OCI-LY1 (cell line): ENCODE measurements at regions not wholly inside any gene's neighbourhood (a gene's known extent, or its start where the extent isn't known, plus 50 kb on each side); places are given as distances from the start of the nearest gene placed in this dataset.

ENCODE experiments used
- H2AFZ ChIP-seq: fragments of 200-600 bp; sonication (generic), shearing (Covaris generic); 2 replicates; pipeline ENCODE4 v1.6.0; 2014; ENCODE audit warnings: antibody characterized with exemption, mild to moderate bottlenecking, low read length
- H3F3A ChIP-seq: fragments of 200-600 bp; sonication (generic), shearing (Covaris generic); 2 replicates; pipeline ENCODE4 v1.6.0; 2014; ENCODE audit warnings: mild to moderate bottlenecking, antibody characterized with exemption, low read length, moderate library complexity; ENCODE audit not compliant: insufficient read depth
- H3K27ac ChIP-seq: fragments of 200-600 bp; sonication (generic); 2 replicates; pipeline ENCODE4 v1.5.1; 2014; ENCODE audit warnings: low read length, mixed run types, mild to moderate bottlenecking, low read depth; ENCODE audit not compliant: poor library complexity, severe bottlenecking
- H3K27me3 ChIP-seq: fragments of 200-600 bp; sonication (generic); 2 replicates; pipeline ENCODE4 v1.6.0; 2014; ENCODE audit warnings: antibody characterized with exemption, mild to moderate bottlenecking, low read length, moderate library complexity; ENCODE audit not compliant: insufficient read depth
- H3K36me3 ChIP-seq: fragments of 200-600 bp; sonication (generic); 2 replicates; pipeline ENCODE4 v1.6.1; 2014; ENCODE audit warnings: mild to moderate bottlenecking, antibody characterized with exemption, low read length, moderate library complexity, mixed read lengths; ENCODE audit not compliant: insufficient read depth
- H3K4me1 ChIP-seq: fragments of 200-600 bp; sonication (generic); 2 replicates; pipeline ENCODE4 v1.5.1; 2014; ENCODE audit warnings: mild to moderate bottlenecking, low read length, moderate library complexity; ENCODE audit not compliant: insufficient read depth, severe bottlenecking
- H3K4me2 ChIP-seq: fragments of 200-600 bp; sonication (generic), shearing (Covaris generic); 2 replicates; pipeline ENCODE4 v1.6.1; 2014; ENCODE audit warnings: low read length
- H3K4me3 ChIP-seq: fragments of 200-600 bp; sonication (generic); 2 replicates; pipeline ENCODE4 v1.5.1; 2014; ENCODE audit warnings: low read length, low read depth, mild to moderate bottlenecking, mixed read lengths; ENCODE audit not compliant: poor library complexity, severe bottlenecking
- H3K79me2 ChIP-seq: fragments of 200-600 bp; shearing (Covaris generic); 2 replicates; pipeline ENCODE4 v1.6.1; 2016; ENCODE audit warnings: mixed run types, low read length, mixed read lengths; ENCODE audit not compliant: insufficient read depth
- H3K9ac ChIP-seq: fragments of 200-600 bp; sonication (generic), shearing (Covaris generic); 2 replicates; pipeline ENCODE4 v1.6.1; 2014; ENCODE audit warnings: mild to moderate bottlenecking, low read length, mixed read lengths
- H3K9me2 ChIP-seq: fragments of 200-600 bp; sonication (generic), shearing (Covaris generic); 2 replicates; pipeline ENCODE4 v1.6.1; 2014; ENCODE audit warnings: low read depth, mild to moderate bottlenecking, low read length, mixed read lengths
- H3K9me3 ChIP-seq: fragments of 200-600 bp; shearing (Covaris generic); 2 replicates; pipeline ENCODE4 v1.6.1; 2014; ENCODE audit warnings: low read length, mixed read lengths
- H4K20me1 ChIP-seq: fragments of 200-600 bp; sonication (generic), shearing (Covaris generic); 2 replicates; pipeline ENCODE4 v1.6.0; 2016; ENCODE audit warnings: mild to moderate bottlenecking, low read length; ENCODE audit not compliant: insufficient read depth
- EZH2 ChIP-seq: fragments of 200-600 bp; sonication (generic), shearing (Covaris generic); IDR thresholded peaks from 2 replicates; pipeline ENCODE4 v1.8.0; 2017; ENCODE audit warnings: borderline replicate concordance, mixed run types, mild to moderate bottlenecking, antibody characterized with exemption, low read length, moderate library complexity, mixed read lengths
- TF ChIP-seq, protein P1 (sequence below): fragments of 200-600 bp; sonication (generic), shearing (Covaris generic); IDR thresholded peaks from 2 replicates; pipeline ENCODE4 v1.5.1; 2017; ENCODE audit warnings: mild to moderate bottlenecking, antibody characterized with exemption, low read length, moderate library complexity, mixed read lengths

DNA sequence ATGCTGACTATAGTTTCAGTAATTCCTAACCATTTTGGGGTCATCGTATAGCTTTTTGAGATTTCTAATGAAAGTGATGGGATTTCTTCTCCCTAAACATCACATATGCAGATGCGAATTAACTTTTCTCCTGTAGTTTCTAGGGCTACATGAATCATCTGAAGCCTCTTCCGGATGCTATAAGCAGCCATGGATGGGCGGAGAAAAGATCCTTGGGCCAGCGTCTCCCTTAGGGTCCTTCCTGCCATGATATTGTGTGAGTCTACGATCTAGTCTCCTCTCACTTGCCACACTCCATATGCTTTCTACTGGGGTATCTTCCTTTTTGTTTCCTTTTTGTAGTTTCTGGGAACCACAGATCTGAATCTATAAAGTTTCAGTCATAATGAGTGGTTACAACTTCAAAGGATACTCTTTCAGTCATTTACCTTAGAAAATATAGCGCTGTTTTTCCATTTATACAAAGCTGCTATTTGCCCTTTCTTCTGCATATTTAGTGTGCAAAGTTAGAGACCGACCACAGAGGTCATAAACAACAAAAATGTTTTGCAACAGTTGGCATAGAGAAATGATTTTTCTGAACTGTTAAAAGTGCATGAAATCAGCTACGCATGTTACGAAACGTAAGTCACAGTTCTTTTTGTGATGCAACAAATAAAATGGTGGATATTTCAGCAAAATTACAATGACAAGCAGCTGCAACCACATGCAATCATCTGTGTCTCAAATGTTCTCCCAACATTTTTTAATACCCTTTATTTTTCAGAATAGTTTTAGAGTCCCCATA, 396.2 kb upstream of the SLC35B3 start:
- no peak overlapping the region for H2AFZ ChIP-seq
- H3K9me3 ChIP-seq: no peaks in the 10 kb centered on the region
- no peaks in the 10 kb centered on the region for H3F3A ChIP-seq
- no peaks in the 10 kb centered on the region for H3K9me2 ChIP-seq
- no peak overlapping the region for H3K27ac ChIP-seq
- H3K4me3 ChIP-seq: no peak overlapping the region
- no peaks in the 10 kb centered on the region for H3K4me1 ChIP-seq
- H3K27me3 ChIP-seq: no peaks in the 10 kb centered on the region
- TF ChIP-seq EZH2: no peak
- TF ChIP-seq, protein P1, sequence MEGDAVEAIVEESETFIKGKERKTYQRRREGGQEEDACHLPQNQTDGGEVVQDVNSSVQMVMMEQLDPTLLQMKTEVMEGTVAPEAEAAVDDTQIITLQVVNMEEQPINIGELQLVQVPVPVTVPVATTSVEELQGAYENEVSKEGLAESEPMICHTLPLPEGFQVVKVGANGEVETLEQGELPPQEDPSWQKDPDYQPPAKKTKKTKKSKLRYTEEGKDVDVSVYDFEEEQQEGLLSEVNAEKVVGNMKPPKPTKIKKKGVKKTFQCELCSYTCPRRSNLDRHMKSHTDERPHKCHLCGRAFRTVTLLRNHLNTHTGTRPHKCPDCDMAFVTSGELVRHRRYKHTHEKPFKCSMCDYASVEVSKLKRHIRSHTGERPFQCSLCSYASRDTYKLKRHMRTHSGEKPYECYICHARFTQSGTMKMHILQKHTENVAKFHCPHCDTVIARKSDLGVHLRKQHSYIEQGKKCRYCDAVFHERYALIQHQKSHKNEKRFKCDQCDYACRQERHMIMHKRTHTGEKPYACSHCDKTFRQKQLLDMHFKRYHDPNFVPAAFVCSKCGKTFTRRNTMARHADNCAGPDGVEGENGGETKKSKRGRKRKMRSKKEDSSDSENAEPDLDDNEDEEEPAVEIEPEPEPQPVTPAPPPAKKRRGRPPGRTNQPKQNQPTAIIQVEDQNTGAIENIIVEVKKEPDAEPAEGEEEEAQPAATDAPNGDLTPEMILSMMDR: no peak
- no peak overlapping the region for H3K9ac ChIP-seq
- H3K36me3 ChIP-seq: no peaks in the 10 kb centered on the region
- H4K20me1 ChIP-seq: no peaks in the 10 kb centered on the region
- H3K79me2 ChIP-seq: no peaks in the 10 kb centered on the region
- no peak overlapping the region for H3K4me2 ChIP-seq

DNA sequence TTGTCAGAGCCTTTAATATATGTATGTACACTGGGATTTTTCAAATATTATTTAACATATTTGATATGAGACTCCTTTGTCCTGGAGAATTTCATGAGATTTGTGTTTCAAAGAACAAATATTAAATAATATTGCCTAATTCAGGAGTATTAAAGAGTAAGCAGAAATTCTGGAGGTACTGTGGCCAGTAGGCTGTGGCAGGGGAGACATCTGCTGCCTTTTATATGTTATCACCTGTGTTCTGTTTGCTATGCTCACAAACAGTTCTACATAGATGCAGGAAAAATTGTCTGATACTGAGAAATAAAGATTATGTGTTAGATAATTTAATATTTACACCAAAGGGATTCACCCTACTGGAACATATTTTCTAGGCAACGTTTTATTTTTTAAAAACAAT, 395.4 kb upstream of the SLC35B3 start:
- Histone ChIP-seq H4K20me1 (no peaks in the 10 kb centered on the region), H3K9me3 (no peaks in the 10 kb centered on the region)
- TF ChIP-seq, protein P1: no peak
- TF ChIP-seq EZH2: no peak

DNA sequence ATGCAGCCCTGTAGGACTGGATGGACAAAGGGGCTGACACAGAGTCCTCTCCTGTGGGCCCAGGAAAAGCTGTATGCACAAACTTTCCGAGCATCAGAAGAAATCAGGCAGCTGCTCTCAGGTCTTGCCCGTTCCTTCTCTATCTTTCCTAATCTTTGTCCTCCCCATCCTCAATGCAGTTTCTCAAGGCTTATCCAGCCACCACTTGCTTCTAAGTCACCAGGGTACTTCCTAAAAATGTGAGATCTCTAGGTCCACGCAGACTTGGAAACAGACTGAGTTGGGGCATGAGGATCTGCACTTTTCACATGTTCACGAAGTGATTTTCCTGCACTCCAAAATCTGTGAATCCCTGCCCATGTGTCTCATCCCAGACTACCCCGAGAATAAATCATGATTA, 394.5 kb upstream of the SLC35B3 start:
- Histone ChIP-seq H3F3A (no peaks in the 10 kb centered on the region), H3K4me1 (no peaks in the 10 kb centered on the region), H3K9me3 (no peaks in the 10 kb centered on the region), H3K79me2 (no peaks in the 10 kb centered on the region), H2AFZ (no peak overlapping the region), H3K27ac (no peak overlapping the region), H3K4me2 (no peak overlapping the region), H3K9ac (no peak overlapping the region), H3K36me3 (no peaks in the 10 kb centered on the region), H3K4me3 (no peak overlapping the region), H4K20me1 (no peaks in the 10 kb centered on the region), H3K27me3 (no peaks in the 10 kb centered on the region), H3K9me2 (no peaks in the 10 kb centered on the region)
- TF ChIP-seq, protein P1: no peak
- no peak for TF ChIP-seq EZH2

More for the DNA sequence above, 395.4 kb upstream of the SLC35B3 start:
- H3K9me2 ChIP-seq: no peaks in the 10 kb centered on the region
- no peaks in the 10 kb centered on the region for H3K27me3 ChIP-seq
- H3K4me1 ChIP-seq: no peaks in the 10 kb centered on the region
- no peak overlapping the region for H2AFZ ChIP-seq
- H3K9ac ChIP-seq: no peak overlapping the region
- H3F3A ChIP-seq: no peaks in the 10 kb centered on the region
- H3K4me3 ChIP-seq: no peak overlapping the region
- H3K27ac ChIP-seq: no peak overlapping the region
- H3K36me3 ChIP-seq: no peaks in the 10 kb centered on the region
- no peak overlapping the region for H3K4me2 ChIP-seq
- H3K79me2 ChIP-seq: no peaks in the 10 kb centered on the region
